SK-N-SH (cell line): ENCODE measurements at regions not wholly inside any gene's neighbourhood (a gene's known extent, or its start where the extent isn't known, plus 50 kb on each side); places are given as distances from the start of the nearest gene placed in this dataset.

Experiments used
- CTCF ChIA-PET: fragments of 300-600, 350-600 bp; formaldehyde crosslinking; extraction: SDS; loops from one replicate; lab custom pipeline; 2021; lab: Yijun Ruan, JAX
- POLR2A ChIA-PET: fragments of 350-600 bp; sonication (Branson Sonifier 250); formaldehyde crosslinking; extraction: SDS; loops from one replicate; lab custom pipeline; 2020; ENCODE audit warnings: antibody characterized with exemption, inconsistent platforms; lab: Yijun Ruan, JAX
- DNase-seq: peaks from one replicate; pipeline ENCODE4 v3.0.0; 2012
- H2AFZ ChIP-seq: fragments of 200-600 bp; sonication (generic); 2 replicates; pipeline ENCODE4 v1.8.1; 2016; ENCODE audit warnings: antibody characterized with exemption, mild to moderate bottlenecking, low read depth
- H3F3A ChIP-seq: fragments of 200-600 bp; sonication (generic); replicated peaks from 2 replicates; pipeline ENCODE3; 2016; ENCODE audit warnings: antibody characterized with exemption, mild to moderate bottlenecking; ENCODE audit not compliant: insufficient read depth
- H3K27ac ChIP-seq, 2 experiments: fragments of 200-500 bp in 1 of 2; fragments of 200-600 bp in 1 of 2; sonication (Bioruptor generic) in 1 of 2; sonication (generic), shearing (Covaris generic) in 1 of 2; 2 replicates each; pipeline versions ENCODE4 v1.5.1 to v1.6.1; 2014 to 2016; ENCODE audit warnings: low read depth in 2 of 2, inconsistent platforms in 1 of 2, low read length in 1 of 2, mild to moderate bottlenecking in 1 of 2, mixed read lengths in 1 of 2
- H3K27me3 ChIP-seq: fragments of 200-600 bp; sonication (generic), shearing (Covaris generic); 2 replicates; pipeline ENCODE4 v1.6.1; 2016; ENCODE audit warnings: mixed run types; ENCODE audit not compliant: insufficient read depth
- H3K36me3 ChIP-seq, 2 experiments: fragments of 200-500 bp in 1 of 2; fragments of 200-600 bp in 1 of 2; sonication (Bioruptor generic) in 1 of 2; sonication (generic) in 1 of 2; replicated peaks in 1 of 2; 2 replicates each; pipeline versions ENCODE3 to v1.5.1; 2014 to 2016; ENCODE audit warnings: low read length in 1 of 2, mild to moderate bottlenecking in 1 of 2; ENCODE audit not compliant: insufficient read depth in 2 of 2, control insufficient read depth in 1 of 2
- H3K4me1 ChIP-seq, 2 experiments: fragments of 200-500 bp in 1 of 2; fragments of 200-600 bp in 1 of 2; sonication (Bioruptor generic) in 1 of 2; sonication (generic), shearing (Covaris generic) in 1 of 2; 2 replicates each; pipeline versions ENCODE4 v1.5.1 to v1.6.1; 2014 to 2016; ENCODE audit warnings: low read depth in 1 of 2, low read length in 1 of 2, mixed run types in 1 of 2; ENCODE audit not compliant: insufficient read depth in 2 of 2, control insufficient read depth in 1 of 2
- H3K4me2 ChIP-seq: fragments of 200-600 bp; sonication (generic), shearing (Covaris generic); 2 replicates; pipeline ENCODE4 v1.6.1; 2017; ENCODE audit warnings: mixed run types
- H3K4me3 ChIP-seq, 2 experiments: fragments of 200-500 bp in 1 of 2; fragments of 200-600 bp in 1 of 2; sonication (Bioruptor generic) in 1 of 2; sonication (generic), shearing (Covaris generic) in 1 of 2; 2 replicates each; pipeline versions ENCODE4 v1.5.1 to v1.8.1; 2014 to 2016; ENCODE audit warnings: low read depth in 2 of 2, inconsistent platforms in 1 of 2, low read length in 1 of 2, mild to moderate bottlenecking in 1 of 2, mixed read lengths in 1 of 2, moderate library complexity in 1 of 2
- H3K79me2 ChIP-seq: fragments of 200-600 bp; sonication (generic); 2 replicates; pipeline ENCODE4 v1.8.1; 2017; ENCODE audit warnings: mild to moderate bottlenecking; ENCODE audit not compliant: insufficient read depth
- H3K9ac ChIP-seq: fragments of 200-600 bp; sonication (generic); 2 replicates; pipeline ENCODE4 v1.6.1; 2017; ENCODE audit warnings: mixed run types
- H3K9me2 ChIP-seq: fragments of 200-600 bp; sonication (generic); 2 replicates; pipeline ENCODE4 v1.6.1; 2017; ENCODE audit warnings: mixed run types
- H3K9me3 ChIP-seq: fragments of 200-600 bp; sonication (generic); 2 replicates; pipeline ENCODE4 v1.6.1; 2017; ENCODE audit warnings: mixed run types, mild to moderate bottlenecking, moderate library complexity
- H4K20me1 ChIP-seq: fragments of 200-600 bp; sonication (generic); 2 replicates; pipeline ENCODE4 v1.6.1; 2017; ENCODE audit warnings: mild to moderate bottlenecking, mixed run types; ENCODE audit not compliant: insufficient read depth
- CHD2 ChIP-seq: fragments of 150-350 bp; IDR thresholded peaks from 2 replicates; pipeline ENCODE4 v1.6.1; 2018; ENCODE audit warnings: low read length; ENCODE audit not compliant: partially characterized antibody
- EP300 ChIP-seq, 2 experiments: IDR thresholded peaks; 2 replicates each; pipeline versions ENCODE4 v1.4.0 to v1.6.1; 2012; ENCODE audit warnings: borderline replicate concordance in 1 of 2, low read depth in 1 of 2, low read length in 1 of 2
- FOXJ3 ChIP-seq: sonication (generic); formaldehyde crosslinking; IDR thresholded peaks from 2 replicates; pipeline ENCODE4 v1.5.1; 2020; ENCODE audit warnings: mild to moderate bottlenecking, missing genetic modification reagents
- FOXM1 ChIP-seq: IDR thresholded peaks from 2 replicates; pipeline ENCODE4 v1.4.0; 2012; ENCODE audit warnings: low read depth, mild to moderate bottlenecking
- IRF3 ChIP-seq: fragments of 150-350 bp; IDR thresholded peaks from 2 replicates; pipeline ENCODE4 v1.6.1; 2016; ENCODE audit warnings: mild to moderate bottlenecking, low read depth, low read length
- JUND ChIP-seq: IDR thresholded peaks from 2 replicates; pipeline ENCODE4 v1.4.0; 2012
- NRF1 ChIP-seq: IDR thresholded peaks from 2 replicates; pipeline ENCODE4 v1.6.1; 2012; ENCODE audit warnings: low read depth, mild to moderate bottlenecking, low read length
- SMC3 ChIP-seq: IDR thresholded peaks from 2 replicates; pipeline ENCODE4 v1.6.1; 2012; ENCODE audit warnings: low read depth, low read length, improper control_type of control experiment
- WGBS: methylation state at CpG from one replicate; pipeline ENCODE4 v1.1.6; 2017; ENCODE audit warnings: low lambda C conversion rate; 5-methylcytosine and 5-hydroxymethylcytosine counted together
- TF ChIP-seq, protein P1 (sequence below): fragments of 150-350 bp; IDR thresholded peaks from 2 replicates; pipeline ENCODE4 v1.6.1; 2017; ENCODE audit warnings: antibody characterized with exemption, low read length, low read depth, borderline replicate concordance

DNA sequence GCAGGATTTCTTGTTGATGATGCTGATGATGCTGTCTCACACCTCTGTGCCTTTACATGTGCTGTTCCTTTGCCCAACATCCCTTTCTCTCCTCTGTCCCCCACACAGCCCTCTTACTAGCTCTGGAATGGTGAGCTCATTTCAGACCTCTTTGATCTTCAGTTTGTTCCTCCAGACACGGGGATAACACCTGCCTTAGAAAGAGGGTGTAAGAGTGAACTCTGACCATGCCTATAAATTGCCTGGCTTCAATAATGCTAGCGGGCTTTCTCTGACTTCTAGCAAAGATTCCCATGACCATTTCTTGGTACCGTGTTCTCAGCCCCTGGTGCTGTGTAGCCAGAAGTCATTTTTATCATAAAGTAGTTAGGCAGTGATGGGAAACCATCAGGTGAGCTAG lies 55.9 kb upstream of the DRD2 start (continued):
- TF ChIP-seq FOXM1 (no peak), IRF3 (no peak), FOXJ3 (CRISPR knock-in tag) (no peak), JUND (no peak), CHD2 (no peak)

DNA sequence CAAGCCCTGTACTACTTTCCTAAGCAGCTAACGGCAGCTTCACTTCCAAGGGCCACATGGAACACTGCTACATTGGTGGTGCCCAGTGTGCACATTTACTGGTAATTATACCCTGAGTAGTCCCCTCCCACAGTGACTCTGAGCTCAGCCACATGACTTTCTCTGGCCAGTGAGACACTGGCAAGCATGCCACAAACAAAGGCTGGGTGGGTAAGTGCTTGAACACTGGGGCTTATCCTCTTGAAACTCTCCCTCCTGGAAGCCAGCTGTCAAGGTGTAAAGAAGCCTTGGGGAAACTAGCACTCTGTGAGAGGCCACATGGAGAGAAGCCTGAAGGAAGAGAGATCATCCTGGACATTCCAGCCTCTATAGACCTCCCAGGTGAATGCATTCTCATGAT lies 54.4 kb upstream of the DRD2 start:
- no peak for DNase-seq
- H3K4me1 ChIP-seq = peaks cover 0 to 5% of the 10 kb centered on the region in 2 experiments; a peak in 1 of 4 replicates
- TF ChIP-seq, protein P1, sequence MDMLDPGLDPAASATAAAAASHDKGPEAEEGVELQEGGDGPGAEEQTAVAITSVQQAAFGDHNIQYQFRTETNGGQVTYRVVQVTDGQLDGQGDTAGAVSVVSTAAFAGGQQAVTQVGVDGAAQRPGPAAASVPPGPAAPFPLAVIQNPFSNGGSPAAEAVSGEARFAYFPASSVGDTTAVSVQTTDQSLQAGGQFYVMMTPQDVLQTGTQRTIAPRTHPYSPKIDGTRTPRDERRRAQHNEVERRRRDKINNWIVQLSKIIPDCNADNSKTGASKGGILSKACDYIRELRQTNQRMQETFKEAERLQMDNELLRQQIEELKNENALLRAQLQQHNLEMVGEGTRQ = no peak
- TF ChIP-seq EP300 (IDR thresholded peaks at IDR 0.05; ENCODE audit: borderline replicate concordance in 1 of 2, low read depth in 1 of 2, low read length in 1 of 2) = no peak
- TF ChIP-seq, all 33 proteins: peak for 0
- Histone ChIP-seq H3K9me3 (no peaks in the 10 kb centered on the region), H3K36me3 (no peaks in the 10 kb centered on the region), H3K79me2 (no peaks in the 10 kb centered on the region), H3K4me2 (no peak overlapping the region), H3K27ac (no peak overlapping the region), H4K20me1 (no peaks in the 10 kb centered on the region), H3K4me3 (no peak overlapping the region), H2AFZ (no peak overlapping the region), H3F3A (no peaks in the 10 kb centered on the region), H3K27me3 (no peaks in the 10 kb centered on the region), H3K9me2 (no peaks in the 10 kb centered on the region), H3K9ac (no peak overlapping the region)
- POLR2A ChIA-PET = no interaction called here
- 47% methylated on average over 1 of the region's 1 CpG for WGBS
- CTCF ChIA-PET = interaction anchor here (0.7 to 7.0 kb wide), 7 partner anchors 10 to 224 kb away, joined by 3 to 61 read pairs (median 17); no protein-coding TSS in a partner anchor

DNA sequence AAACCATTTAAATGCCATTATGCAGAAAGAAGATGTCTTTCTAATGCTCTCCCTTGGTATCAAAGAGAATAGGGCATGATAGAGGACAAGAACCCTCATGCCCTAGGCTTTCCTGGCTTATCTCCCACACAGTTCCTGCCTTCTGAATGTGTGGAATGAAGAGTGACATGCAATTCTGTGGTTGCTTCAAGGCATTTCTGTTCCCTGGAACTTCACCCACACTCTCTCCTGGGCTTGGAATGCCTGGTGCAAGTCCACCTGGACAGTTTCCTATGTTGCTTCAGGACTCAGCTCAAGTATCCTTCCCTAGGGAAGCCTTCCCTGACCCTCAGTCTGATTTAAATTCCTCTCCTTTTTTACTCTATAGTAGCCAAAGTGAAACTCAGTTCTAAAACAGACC lies 53.8 kb upstream of the DRD2 start:
- H3F3A ChIP-seq = no peaks in the 10 kb centered on the region
- no peak for DNase-seq
- no peak overlapping the region for H2AFZ ChIP-seq
- H3K27me3 ChIP-seq = no peaks in the 10 kb centered on the region
- H3K9ac ChIP-seq = no peak overlapping the region
- no peaks in the 10 kb centered on the region for H3K9me2 ChIP-seq
- no peaks in the 10 kb centered on the region for H3K36me3 ChIP-seq
- H4K20me1 ChIP-seq = no peaks in the 10 kb centered on the region
- no peak for TF ChIP-seq NRF1
- TF ChIP-seq SMC3 = no peak
- CTCF ChIA-PET = interaction anchor here (2.1 to 7.0 kb wide), 2 partner anchors 9 to 223 kb away, joined by 7 to 48 read pairs; no protein-coding TSS in a partner anchor
- H3K4me3 ChIP-seq = no peak overlapping the region
- H3K27ac ChIP-seq = no peak overlapping the region
- H3K9me3 ChIP-seq = no peaks in the 10 kb centered on the region
- no peaks in the 10 kb centered on the region for H3K79me2 ChIP-seq
- H3K4me2 ChIP-seq = no peak overlapping the region
- H3K4me1 ChIP-seq = peaks cover 0 to 5% of the 10 kb centered on the region in 2 experiments; a peak in 1 of 4 replicates
- POLR2A ChIA-PET = no interaction called here
